ENCODE measurements at regions not wholly inside any gene's neighbourhood (a gene's known extent, or its start where the extent isn't known, plus 50 kb on each side); places are given as distances from the start of the nearest gene placed in this dataset.

DNA sequence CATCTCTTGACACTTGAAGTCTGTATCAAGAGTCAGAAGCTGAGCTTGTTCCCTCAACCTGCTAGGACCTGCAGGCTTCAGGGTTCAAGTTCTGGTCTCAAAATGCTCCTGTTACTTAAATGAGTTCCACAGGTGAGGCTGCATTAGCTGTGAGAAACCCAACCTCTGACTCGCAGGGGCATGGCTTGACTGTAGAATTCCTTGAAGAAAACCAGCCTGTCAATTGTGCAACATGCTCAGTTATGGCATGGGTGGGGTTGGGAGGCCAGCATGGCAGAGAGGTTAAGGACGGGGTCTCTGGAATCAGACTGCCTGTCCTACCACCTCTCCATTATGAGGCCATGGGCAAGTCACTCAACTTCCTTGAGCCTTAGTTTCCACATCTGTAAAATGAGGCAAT, 235.8 kb downstream of the EN1 start:
- Mint-ChIP-seq H3K4me1 (peaks cover 8% of the 10 kb centered on the region), H3K4me3 (no peak overlapping the region), H3K27me3 (ENCODE audit: low read depth) (no peaks in the 10 kb centered on the region), H3K36me3 (no peaks in the 10 kb centered on the region), H3K9me3 (peaks cover 7% of the 10 kb centered on the region), H3K27ac (no peak overlapping the region)
- CTCF ChIA-PET, result no interaction called here
- POLR2A ChIA-PET, result no interaction called here
- no peak for ATAC-seq
- no peak for DNase-seq (ENCODE audit: low spot score)
- no peak for TF ChIP-seq TCF7 (CRISPR knock-in tag; IDR thresholded peaks at IDR 0.05; ENCODE audit: low read depth)
- TF ChIP-seq, protein P1, sequence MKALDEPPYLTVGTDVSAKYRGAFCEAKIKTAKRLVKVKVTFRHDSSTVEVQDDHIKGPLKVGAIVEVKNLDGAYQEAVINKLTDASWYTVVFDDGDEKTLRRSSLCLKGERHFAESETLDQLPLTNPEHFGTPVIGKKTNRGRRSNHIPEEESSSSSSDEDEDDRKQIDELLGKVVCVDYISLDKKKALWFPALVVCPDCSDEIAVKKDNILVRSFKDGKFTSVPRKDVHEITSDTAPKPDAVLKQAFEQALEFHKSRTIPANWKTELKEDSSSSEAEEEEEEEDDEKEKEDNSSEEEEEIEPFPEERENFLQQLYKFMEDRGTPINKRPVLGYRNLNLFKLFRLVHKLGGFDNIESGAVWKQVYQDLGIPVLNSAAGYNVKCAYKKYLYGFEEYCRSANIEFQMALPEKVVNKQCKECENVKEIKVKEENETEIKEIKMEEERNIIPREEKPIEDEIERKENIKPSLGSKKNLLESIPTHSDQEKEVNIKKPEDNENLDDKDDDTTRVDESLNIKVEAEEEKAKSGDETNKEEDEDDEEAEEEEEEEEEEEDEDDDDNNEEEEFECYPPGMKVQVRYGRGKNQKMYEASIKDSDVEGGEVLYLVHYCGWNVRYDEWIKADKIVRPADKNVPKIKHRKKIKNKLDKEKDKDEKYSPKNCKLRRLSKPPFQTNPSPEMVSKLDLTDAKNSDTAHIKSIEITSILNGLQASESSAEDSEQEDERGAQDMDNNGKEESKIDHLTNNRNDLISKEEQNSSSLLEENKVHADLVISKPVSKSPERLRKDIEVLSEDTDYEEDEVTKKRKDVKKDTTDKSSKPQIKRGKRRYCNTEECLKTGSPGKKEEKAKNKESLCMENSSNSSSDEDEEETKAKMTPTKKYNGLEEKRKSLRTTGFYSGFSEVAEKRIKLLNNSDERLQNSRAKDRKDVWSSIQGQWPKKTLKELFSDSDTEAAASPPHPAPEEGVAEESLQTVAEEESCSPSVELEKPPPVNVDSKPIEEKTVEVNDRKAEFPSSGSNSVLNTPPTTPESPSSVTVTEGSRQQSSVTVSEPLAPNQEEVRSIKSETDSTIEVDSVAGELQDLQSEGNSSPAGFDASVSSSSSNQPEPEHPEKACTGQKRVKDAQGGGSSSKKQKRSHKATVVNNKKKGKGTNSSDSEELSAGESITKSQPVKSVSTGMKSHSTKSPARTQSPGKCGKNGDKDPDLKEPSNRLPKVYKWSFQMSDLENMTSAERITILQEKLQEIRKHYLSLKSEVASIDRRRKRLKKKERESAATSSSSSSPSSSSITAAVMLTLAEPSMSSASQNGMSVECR (CRISPR knock-in tag; IDR thresholded peaks at IDR 0.05; ENCODE audit: borderline replicate concordance), result no peak
- no peak for TF ChIP-seq FOXP1 (CRISPR knock-in tag; IDR thresholded peaks at IDR 0.05; ENCODE audit: borderline replicate concordance)
- TF ChIP-seq, protein P2, sequence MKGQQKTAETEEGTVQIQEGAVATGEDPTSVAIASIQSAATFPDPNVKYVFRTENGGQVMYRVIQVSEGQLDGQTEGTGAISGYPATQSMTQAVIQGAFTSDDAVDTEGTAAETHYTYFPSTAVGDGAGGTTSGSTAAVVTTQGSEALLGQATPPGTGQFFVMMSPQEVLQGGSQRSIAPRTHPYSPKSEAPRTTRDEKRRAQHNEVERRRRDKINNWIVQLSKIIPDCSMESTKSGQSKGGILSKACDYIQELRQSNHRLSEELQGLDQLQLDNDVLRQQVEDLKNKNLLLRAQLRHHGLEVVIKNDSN (CRISPR knock-in tag; IDR thresholded peaks at IDR 0.05), result no peak
- TF ChIP-seq, protein P3, sequence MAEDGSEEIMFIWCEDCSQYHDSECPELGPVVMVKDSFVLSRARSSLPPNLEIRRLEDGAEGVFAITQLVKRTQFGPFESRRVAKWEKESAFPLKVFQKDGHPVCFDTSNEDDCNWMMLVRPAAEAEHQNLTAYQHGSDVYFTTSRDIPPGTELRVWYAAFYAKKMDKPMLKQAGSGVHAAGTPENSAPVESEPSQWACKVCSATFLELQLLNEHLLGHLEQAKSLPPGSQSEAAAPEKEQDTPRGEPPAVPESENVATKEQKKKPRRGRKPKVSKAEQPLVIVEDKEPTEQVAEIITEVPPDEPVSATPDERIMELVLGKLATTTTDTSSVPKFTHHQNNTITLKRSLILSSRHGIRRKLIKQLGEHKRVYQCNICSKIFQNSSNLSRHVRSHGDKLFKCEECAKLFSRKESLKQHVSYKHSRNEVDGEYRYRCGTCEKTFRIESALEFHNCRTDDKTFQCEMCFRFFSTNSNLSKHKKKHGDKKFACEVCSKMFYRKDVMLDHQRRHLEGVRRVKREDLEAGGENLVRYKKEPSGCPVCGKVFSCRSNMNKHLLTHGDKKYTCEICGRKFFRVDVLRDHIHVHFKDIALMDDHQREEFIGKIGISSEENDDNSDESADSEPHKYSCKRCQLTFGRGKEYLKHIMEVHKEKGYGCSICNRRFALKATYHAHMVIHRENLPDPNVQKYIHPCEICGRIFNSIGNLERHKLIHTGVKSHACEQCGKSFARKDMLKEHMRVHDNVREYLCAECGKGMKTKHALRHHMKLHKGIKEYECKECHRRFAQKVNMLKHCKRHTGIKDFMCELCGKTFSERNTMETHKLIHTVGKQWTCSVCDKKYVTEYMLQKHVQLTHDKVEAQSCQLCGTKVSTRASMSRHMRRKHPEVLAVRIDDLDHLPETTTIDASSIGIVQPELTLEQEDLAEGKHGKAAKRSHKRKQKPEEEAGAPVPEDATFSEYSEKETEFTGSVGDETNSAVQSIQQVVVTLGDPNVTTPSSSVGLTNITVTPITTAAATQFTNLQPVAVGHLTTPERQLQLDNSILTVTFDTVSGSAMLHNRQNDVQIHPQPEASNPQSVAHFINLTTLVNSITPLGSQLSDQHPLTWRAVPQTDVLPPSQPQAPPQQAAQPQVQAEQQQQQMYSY (CRISPR knock-in tag; IDR thresholded peaks at IDR 0.05), result no peak
- no peak for TF ChIP-seq GTF2I (CRISPR knock-in tag; conservative IDR thresholded peaks at IDR 0.05)
- TF ChIP-seq, protein P4, sequence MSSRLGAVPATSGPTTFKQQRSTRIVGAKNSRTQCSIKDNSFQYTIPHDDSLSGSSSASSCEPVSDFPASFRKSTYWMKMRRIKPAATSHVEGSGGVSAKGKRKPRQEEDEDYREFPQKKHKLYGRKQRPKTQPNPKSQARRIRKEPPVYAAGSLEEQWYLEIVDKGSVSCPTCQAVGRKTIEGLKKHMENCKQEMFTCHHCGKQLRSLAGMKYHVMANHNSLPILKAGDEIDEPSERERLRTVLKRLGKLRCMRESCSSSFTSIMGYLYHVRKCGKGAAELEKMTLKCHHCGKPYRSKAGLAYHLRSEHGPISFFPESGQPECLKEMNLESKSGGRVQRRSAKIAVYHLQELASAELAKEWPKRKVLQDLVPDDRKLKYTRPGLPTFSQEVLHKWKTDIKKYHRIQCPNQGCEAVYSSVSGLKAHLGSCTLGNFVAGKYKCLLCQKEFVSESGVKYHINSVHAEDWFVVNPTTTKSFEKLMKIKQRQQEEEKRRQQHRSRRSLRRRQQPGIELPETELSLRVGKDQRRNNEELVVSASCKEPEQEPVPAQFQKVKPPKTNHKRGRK (CRISPR knock-in tag; IDR thresholded peaks at IDR 0.05; ENCODE audit: borderline replicate concordance), result no peak
- TF ChIP-seq ELF4 (CRISPR knock-in tag; IDR thresholded peaks at IDR 0.05; ENCODE audit: low read depth), result no peak
- TF ChIP-seq JAZF1 (CRISPR knock-in tag; IDR thresholded peaks at IDR 0.05), result no peak
- TF ChIP-seq, protein P5, sequence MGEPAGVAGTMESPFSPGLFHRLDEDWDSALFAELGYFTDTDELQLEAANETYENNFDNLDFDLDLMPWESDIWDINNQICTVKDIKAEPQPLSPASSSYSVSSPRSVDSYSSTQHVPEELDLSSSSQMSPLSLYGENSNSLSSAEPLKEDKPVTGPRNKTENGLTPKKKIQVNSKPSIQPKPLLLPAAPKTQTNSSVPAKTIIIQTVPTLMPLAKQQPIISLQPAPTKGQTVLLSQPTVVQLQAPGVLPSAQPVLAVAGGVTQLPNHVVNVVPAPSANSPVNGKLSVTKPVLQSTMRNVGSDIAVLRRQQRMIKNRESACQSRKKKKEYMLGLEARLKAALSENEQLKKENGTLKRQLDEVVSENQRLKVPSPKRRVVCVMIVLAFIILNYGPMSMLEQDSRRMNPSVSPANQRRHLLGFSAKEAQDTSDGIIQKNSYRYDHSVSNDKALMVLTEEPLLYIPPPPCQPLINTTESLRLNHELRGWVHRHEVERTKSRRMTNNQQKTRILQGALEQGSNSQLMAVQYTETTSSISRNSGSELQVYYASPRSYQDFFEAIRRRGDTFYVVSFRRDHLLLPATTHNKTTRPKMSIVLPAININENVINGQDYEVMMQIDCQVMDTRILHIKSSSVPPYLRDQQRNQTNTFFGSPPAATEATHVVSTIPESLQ (CRISPR knock-in tag; IDR thresholded peaks at IDR 0.05), result no peak
- TF ChIP-seq FOXJ3 (CRISPR knock-in tag; IDR thresholded peaks at IDR 0.05; ENCODE audit: borderline replicate concordance), result no peak
- TF ChIP-seq, protein P6, sequence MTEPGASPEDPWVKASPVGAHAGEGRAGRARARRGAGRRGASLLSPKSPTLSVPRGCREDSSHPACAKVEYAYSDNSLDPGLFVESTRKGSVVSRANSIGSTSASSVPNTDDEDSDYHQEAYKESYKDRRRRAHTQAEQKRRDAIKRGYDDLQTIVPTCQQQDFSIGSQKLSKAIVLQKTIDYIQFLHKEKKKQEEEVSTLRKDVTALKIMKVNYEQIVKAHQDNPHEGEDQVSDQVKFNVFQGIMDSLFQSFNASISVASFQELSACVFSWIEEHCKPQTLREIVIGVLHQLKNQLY (CRISPR knock-in tag; IDR thresholded peaks at IDR 0.05), result no peak
- TF ChIP-seq OVOL2 (CRISPR knock-in tag; IDR thresholded peaks at IDR 0.05; ENCODE audit: borderline replicate concordance), result no peak
- no peak for TF ChIP-seq ZNF423 (CRISPR knock-in tag; IDR thresholded peaks at IDR 0.05)
- TF ChIP-seq, protein P7, sequence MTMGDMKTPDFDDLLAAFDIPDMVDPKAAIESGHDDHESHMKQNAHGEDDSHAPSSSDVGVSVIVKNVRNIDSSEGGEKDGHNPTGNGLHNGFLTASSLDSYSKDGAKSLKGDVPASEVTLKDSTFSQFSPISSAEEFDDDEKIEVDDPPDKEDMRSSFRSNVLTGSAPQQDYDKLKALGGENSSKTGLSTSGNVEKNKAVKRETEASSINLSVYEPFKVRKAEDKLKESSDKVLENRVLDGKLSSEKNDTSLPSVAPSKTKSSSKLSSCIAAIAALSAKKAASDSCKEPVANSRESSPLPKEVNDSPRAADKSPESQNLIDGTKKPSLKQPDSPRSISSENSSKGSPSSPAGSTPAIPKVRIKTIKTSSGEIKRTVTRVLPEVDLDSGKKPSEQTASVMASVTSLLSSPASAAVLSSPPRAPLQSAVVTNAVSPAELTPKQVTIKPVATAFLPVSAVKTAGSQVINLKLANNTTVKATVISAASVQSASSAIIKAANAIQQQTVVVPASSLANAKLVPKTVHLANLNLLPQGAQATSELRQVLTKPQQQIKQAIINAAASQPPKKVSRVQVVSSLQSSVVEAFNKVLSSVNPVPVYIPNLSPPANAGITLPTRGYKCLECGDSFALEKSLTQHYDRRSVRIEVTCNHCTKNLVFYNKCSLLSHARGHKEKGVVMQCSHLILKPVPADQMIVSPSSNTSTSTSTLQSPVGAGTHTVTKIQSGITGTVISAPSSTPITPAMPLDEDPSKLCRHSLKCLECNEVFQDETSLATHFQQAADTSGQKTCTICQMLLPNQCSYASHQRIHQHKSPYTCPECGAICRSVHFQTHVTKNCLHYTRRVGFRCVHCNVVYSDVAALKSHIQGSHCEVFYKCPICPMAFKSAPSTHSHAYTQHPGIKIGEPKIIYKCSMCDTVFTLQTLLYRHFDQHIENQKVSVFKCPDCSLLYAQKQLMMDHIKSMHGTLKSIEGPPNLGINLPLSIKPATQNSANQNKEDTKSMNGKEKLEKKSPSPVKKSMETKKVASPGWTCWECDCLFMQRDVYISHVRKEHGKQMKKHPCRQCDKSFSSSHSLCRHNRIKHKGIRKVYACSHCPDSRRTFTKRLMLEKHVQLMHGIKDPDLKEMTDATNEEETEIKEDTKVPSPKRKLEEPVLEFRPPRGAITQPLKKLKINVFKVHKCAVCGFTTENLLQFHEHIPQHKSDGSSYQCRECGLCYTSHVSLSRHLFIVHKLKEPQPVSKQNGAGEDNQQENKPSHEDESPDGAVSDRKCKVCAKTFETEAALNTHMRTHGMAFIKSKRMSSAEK (CRISPR knock-in tag; IDR thresholded peaks at IDR 0.05; ENCODE audit: borderline replicate concordance), result no peak
- no peak for TF ChIP-seq SMAD3 (CRISPR knock-in tag; IDR thresholded peaks at IDR 0.05; ENCODE audit: borderline replicate concordance)
- TF ChIP-seq, protein P8, sequence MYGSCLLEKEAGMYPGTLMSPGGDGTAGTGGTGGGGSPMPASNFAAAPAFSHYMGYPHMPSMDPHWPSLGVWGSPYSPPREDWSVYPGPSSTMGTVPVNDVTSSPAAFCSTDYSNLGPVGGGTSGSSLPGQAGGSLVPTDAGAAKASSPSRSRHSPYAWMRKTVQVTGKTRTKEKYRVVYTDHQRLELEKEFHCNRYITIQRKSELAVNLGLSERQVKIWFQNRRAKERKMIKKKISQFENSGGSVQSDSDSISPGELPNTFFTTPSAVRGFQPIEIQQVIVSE (CRISPR knock-in tag; IDR thresholded peaks at IDR 0.05; ENCODE audit: borderline replicate concordance), result no peak

Measured in WTC11 (cell line).